MCF 10A (cell line): ENCODE measurements at regions not wholly inside any gene's neighbourhood (a gene's known extent, or its start where the extent isn't known, plus 50 kb on each side); places are given as distances from the start of the nearest gene placed in this dataset.

Experiments used
- BruUV-seq: library from RNA; stranded (reverse); fragments of 400-500 nt; replicated peaks from 2 replicates; lab custom pipeline; 2021; lab: Mats Ljungman, UMichigan
- CTCF ChIA-PET: fragments of 300-600 bp; sonication (Branson Sonifier 250); formaldehyde crosslinking; extraction: SDS; loops from one replicate; lab custom pipeline; 2021; ENCODE audit warnings: antibody characterized with exemption, inconsistent platforms; lab: Yijun Ruan, JAX
- POLR2A ChIA-PET: fragments of 300-600, 350-650 bp; sonication (Branson Sonifier 250); formaldehyde crosslinking; extraction: SDS; loops from one replicate; lab custom pipeline; 2020; ENCODE audit warnings: antibody characterized with exemption, inconsistent platforms; lab: Yijun Ruan, JAX
- DNase-seq: peaks from one replicate; pipeline ENCODE4 v3.0.0-alpha.2; 2018; ENCODE audit not compliant: unreplicated experiment
- H3K27ac Mint-ChIP-seq: one replicate; pipeline ENCODE4 v1.8.0; 2022; ENCODE audit warnings: mild to moderate bottlenecking, low read depth, mixed read lengths; ENCODE audit not compliant: unreplicated experiment
- H3K27me3 Mint-ChIP-seq: one replicate; pipeline ENCODE4 v1.8.0; 2022; ENCODE audit warnings: mixed read lengths; ENCODE audit not compliant: insufficient read depth, unreplicated experiment
- H3K36me3 Mint-ChIP-seq: one replicate; pipeline ENCODE4 v1.8.0; 2022; ENCODE audit warnings: mild to moderate bottlenecking, moderate library complexity, mixed read lengths; ENCODE audit not compliant: insufficient read depth, unreplicated experiment
- H3K4me1 Mint-ChIP-seq: one replicate; pipeline ENCODE4 v1.8.0; 2022; ENCODE audit warnings: mixed read lengths; ENCODE audit not compliant: insufficient read depth, unreplicated experiment
- H3K4me3 Mint-ChIP-seq: one replicate; pipeline ENCODE4 v1.8.0; 2022; ENCODE audit warnings: mild to moderate bottlenecking, moderate library complexity, mixed read lengths; ENCODE audit not compliant: unreplicated experiment
- H3K9me3 Mint-ChIP-seq: one replicate; pipeline ENCODE4 v1.8.0; 2022; ENCODE audit warnings: mixed read lengths; ENCODE audit not compliant: unreplicated experiment
- intact Hi-C: fragments of 100-400 bp; cut with micrococcal nuclease; formaldehyde crosslinking; loops from 2 replicates; pipeline ENCODE4 v1.14.1; 2022
- TF ChIP-seq, protein P1 (sequence below): fragments of 200-600 bp; IDR thresholded peaks from one replicate; pipeline ENCODE4 v1.8.0; 2022; ENCODE audit warnings: antibody characterized with exemption, mild to moderate bottlenecking; ENCODE audit not compliant: unreplicated experiment

DNA sequence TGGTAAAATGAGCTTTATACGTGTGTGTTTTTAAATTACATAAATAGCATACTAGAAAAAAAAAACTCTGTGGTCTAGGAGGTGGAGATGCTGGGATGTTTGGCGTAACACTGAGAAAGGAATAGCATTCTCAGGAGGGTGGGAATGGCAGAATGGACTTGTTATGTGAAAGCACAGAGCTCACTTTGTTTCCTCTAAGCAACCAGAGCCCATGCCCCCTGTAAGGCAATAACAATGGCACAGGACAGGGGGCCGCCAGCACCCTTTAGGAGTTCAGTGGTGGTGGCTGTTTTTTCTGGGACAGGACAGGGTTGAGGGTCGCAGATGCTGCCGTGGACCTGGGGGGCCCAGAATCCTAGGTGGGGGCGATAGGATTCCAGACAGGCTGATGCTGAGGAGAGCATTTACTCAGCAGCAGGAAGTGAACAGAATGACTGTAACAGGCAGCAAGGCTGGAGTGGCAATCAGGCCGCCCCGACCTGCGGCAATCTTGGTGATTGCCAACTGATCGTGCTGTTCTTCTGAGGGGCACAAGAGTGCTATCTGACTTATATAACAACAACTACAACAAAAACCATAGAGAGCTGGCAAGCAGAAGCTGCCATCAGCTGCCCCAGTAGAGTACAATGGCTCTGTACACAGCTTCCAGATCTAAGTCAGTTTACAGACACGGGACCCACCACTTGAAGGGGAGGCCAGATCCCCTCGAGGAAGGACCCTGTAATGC, 160.4 kb downstream of the UACA start:
- POLR2A ChIA-PET: interaction anchor here (0.6 kb wide), 1 partner anchor 77 kb away, joined by 6 read pairs; no protein-coding TSS in a partner anchor
- no peak overlapping the region for H3K4me3 Mint-ChIP-seq
- H3K36me3 Mint-ChIP-seq: no peaks in the 10 kb centered on the region
- H3K4me1 Mint-ChIP-seq: peaks cover 15% of the 10 kb centered on the region
- no peak overlapping the region for H3K27ac Mint-ChIP-seq
- intact Hi-C loops: no loop called here
- CTCF ChIA-PET: interaction anchor here (1.4 kb wide), 1 partner anchor 34 kb away, joined by 5 read pairs; no protein-coding TSS in a partner anchor
- BruUV-seq: no TSS peak
- H3K9me3 Mint-ChIP-seq: peaks cover 8% of the 10 kb centered on the region
- TF ChIP-seq, protein P1, sequence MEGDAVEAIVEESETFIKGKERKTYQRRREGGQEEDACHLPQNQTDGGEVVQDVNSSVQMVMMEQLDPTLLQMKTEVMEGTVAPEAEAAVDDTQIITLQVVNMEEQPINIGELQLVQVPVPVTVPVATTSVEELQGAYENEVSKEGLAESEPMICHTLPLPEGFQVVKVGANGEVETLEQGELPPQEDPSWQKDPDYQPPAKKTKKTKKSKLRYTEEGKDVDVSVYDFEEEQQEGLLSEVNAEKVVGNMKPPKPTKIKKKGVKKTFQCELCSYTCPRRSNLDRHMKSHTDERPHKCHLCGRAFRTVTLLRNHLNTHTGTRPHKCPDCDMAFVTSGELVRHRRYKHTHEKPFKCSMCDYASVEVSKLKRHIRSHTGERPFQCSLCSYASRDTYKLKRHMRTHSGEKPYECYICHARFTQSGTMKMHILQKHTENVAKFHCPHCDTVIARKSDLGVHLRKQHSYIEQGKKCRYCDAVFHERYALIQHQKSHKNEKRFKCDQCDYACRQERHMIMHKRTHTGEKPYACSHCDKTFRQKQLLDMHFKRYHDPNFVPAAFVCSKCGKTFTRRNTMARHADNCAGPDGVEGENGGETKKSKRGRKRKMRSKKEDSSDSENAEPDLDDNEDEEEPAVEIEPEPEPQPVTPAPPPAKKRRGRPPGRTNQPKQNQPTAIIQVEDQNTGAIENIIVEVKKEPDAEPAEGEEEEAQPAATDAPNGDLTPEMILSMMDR: no peak
- DNase-seq: no peak
- peaks cover 9% of the 10 kb centered on the region for H3K27me3 Mint-ChIP-seq

DNA sequence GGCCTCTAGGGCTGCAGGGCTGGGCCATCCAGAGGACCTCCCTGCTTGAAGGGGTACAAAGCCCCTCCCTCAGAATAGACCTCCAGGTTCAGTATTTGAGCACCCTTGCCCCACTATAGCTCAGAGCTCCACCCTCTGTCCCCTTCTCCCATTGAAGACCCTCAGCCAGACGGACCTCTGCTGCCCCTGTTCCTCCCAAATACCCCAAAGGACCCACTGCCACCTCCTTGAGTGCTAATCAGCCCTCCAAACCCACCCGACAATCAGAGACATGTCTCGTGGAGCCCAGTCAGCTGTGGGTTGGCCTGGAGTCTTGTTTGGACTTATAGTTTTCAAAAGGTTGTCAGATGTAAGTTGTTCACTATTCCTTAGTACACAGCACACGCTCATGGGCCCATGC, 161.1 kb downstream of the UACA start:
- Mint-ChIP-seq H3K9me3 (peaks cover 8% of the 10 kb centered on the region), H3K36me3 (no peaks in the 10 kb centered on the region), H3K4me3 (no peak overlapping the region), H3K27ac (no peak overlapping the region), H3K4me1 (peaks cover 16% of the 10 kb centered on the region), H3K27me3 (peaks cover 2% of the 10 kb centered on the region)
- BruUV-seq: no TSS peak
- CTCF ChIA-PET: no interaction called here
- no peak for DNase-seq
- POLR2A ChIA-PET: no interaction called here
- intact Hi-C loops: no loop called here
- TF ChIP-seq, protein P1: no peak

DNA sequence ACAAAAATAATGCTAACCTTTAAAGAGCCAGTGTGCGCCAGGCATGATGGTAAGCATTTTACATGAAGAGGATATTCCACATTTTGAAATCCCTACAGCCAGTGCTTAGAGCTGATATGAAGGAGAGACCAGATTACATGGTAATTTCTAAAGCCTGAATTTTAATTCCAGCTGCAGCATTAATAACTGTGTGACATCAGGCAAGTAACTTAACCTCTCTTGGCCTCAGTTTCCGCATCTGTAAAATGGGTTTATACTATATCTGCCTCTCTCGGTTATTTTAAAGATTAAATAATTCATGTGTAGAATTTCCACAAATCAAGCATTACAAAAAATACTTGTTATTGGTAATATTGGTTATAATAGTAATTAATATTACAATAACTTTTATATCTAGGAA, 165.4 kb downstream of the UACA start:
- BruUV-seq: no TSS peak

DNA sequence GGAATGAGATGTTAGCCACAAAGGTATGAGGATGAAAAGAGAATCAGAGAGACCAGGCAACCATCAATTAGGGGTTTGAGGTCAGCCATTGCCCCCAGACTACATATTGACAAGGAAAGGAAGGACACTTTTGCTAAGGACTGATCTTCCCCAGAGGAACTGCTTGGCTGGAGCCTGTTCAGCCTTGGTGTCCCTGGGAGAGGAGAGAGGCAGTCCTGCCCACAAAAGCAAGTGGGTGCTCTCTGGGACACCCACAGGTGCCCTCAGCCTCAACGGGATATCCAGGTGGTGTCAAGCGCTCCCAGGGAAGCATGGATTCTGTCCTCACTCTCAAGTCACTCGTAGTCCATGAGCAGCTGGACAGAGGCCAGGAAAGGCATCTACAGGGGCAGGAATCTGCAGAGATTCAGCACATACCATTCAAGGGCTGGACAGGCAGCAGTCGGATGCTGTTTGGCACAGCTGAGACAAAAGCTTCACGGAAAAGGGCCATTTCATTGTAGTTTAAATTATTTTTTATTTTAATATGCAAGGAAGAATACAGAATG, 166.2 kb downstream of the UACA start:
- peak; percentile 63 for DNase-seq
- Mint-ChIP-seq H3K27ac (no peak overlapping the region), H3K36me3 (no peaks in the 10 kb centered on the region), H3K4me3 (no peak overlapping the region), H3K27me3 (no peaks in the 10 kb centered on the region), H3K4me1 (peaks cover 15% of the 10 kb centered on the region), H3K9me3 (peaks cover 22% of the 10 kb centered on the region)
- BruUV-seq: no TSS peak
- TF ChIP-seq, protein P1: no peak
- ChIA-PET POLR2A (interaction anchor here (1.4 kb wide), 1 partner anchor 27 kb away, joined by 4 read pairs; no protein-coding TSS in a partner anchor), CTCF (interaction anchor here (0.6 kb wide), 1 partner anchor 215 kb away, joined by 3 read pairs; no protein-coding TSS in a partner anchor)
- intact Hi-C loops: no loop called here

More for the DNA sequence above, 165.4 kb downstream of the UACA start:
- Mint-ChIP-seq H3K27ac (no peak overlapping the region), H3K36me3 (no peaks in the 10 kb centered on the region), H3K9me3 (peaks cover 20% of the 10 kb centered on the region), H3K4me3 (no peak overlapping the region), H3K27me3 (no peaks in the 10 kb centered on the region), H3K4me1 (peaks cover 15% of the 10 kb centered on the region)
- TF ChIP-seq, protein P1: no peak
- intact Hi-C loops: no loop called here
- POLR2A ChIA-PET: no interaction called here
- no peak for DNase-seq
- CTCF ChIA-PET: no interaction called here
